ENCODE measurements at regions not wholly inside any gene's neighbourhood (a gene's known extent, or its start where the extent isn't known, plus 50 kb on each side); places are given as distances from the start of the nearest gene placed in this dataset.

DNA sequence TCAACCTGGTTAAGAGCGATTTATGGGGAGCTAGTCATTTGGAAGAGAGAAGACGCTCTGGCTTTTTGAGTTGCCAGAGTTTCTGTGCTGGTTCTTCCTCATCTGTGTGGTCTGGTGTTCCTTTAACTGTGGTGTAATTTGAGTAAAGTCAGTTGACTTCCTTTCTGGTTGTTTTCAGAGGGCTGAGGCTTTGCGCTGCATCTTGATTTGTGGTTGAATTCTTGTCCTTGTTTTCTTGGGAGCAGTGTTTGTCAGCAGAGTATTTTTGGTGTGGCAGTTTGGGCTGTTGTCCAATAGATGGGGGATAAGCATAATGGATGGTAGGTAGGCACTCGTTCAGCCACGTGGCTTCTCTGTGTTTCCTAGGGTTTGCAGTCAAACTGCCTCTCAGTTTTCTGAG is 2143.2 kb upstream of the TENM3 start:
- H3K4me3 ChIP-seq (ENCODE audit: low read depth, low read length) = no peak overlapping the region
- TF ChIP-seq, protein P1, sequence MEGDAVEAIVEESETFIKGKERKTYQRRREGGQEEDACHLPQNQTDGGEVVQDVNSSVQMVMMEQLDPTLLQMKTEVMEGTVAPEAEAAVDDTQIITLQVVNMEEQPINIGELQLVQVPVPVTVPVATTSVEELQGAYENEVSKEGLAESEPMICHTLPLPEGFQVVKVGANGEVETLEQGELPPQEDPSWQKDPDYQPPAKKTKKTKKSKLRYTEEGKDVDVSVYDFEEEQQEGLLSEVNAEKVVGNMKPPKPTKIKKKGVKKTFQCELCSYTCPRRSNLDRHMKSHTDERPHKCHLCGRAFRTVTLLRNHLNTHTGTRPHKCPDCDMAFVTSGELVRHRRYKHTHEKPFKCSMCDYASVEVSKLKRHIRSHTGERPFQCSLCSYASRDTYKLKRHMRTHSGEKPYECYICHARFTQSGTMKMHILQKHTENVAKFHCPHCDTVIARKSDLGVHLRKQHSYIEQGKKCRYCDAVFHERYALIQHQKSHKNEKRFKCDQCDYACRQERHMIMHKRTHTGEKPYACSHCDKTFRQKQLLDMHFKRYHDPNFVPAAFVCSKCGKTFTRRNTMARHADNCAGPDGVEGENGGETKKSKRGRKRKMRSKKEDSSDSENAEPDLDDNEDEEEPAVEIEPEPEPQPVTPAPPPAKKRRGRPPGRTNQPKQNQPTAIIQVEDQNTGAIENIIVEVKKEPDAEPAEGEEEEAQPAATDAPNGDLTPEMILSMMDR (IDR thresholded peaks at IDR 0.05; ENCODE audit: insufficient read depth, low read depth, low read length) = no peak
- DNase-seq (ENCODE audit: low read depth) = no peak

DNA sequence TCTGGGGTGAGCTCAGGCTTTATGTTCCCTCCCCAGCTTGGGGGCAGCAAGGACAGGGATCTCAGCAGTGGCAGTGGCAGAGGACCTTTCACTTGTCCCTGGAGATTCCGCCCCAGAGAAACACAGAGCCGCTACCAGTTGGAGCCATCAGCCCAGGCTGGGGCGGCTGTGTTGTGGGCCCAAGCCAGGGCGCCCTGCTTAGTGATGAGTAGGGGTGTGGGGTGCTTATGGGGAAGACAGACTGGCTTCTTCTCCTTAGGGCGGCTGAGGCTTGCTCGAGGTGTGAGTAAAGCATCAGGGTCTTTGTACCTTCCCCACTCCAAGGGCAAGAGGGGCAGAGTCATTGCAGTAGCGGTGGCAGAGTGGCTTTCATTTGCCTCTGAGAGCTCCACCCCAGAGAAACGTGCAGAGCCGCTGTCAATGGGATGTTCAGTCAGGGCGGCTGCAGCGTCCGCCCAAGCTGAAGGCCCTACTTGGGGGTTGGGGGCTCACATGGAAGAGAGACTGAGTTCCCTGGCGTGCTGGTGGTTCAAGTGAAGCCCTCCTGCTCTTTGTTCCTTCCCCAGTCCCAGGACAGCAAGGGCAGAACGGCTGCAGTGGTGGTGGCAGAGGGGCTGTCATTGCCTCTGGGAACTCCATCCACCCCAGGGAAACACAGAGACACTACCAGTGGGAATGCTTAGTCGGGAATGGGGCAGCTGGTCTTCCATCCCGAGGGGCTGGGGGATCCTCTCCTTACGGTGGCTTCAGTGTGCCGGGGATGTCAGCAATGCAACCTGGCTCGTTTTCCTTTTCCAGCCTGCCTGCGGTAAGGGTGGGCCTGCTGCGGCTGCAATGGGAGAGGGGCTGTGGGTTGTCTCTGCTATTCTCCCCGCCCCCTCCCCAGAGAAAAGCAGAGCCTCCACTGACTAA is 2142.5 kb upstream of the TENM3 start:
- TF ChIP-seq, protein P1 (IDR thresholded peaks at IDR 0.05; ENCODE audit: insufficient read depth, low read depth, low read length) = no peak
- DNase-seq (ENCODE audit: low read depth) = no peak
- H3K4me3 ChIP-seq (ENCODE audit: low read depth, low read length) = no peak overlapping the region

DNA sequence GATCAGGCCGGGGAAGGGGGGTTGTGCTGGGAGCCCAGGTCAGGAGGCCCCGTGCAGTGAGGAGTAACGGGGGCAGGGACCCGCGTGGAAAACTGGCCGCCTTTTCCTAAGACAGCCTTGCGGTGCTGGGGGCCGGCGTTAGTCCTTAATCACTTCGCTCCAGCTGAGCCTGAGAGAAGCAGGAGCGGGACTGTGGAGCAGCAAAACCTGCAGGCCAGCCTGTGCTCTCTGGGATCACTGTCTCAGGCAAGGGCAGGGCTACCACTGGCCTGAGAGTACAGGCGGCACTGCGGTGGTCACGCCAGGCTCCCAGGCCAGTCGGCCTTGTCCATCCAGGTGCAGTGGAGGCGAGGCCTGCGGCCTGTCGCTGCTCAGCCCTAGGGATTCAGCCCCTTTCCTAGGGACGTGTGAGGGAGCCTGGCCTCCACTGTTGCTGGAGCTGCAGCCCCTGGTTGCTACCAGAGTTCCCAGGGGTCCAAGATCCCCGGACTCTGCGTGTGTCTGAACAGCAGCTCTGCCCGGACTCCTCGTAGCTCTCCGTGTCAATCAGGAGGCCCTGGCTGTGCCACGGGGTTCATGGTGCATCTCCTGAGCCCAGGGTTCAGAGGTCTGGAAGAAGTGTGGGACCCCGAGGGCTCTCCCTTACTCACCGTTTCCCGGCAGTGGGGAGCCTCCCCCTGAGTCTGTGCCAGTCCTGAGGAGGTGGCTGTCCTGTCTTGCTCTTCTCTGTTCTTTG is 2141.7 kb upstream of the TENM3 start:
- no peak for DNase-seq (ENCODE audit: low read depth)
- H3K4me3 ChIP-seq (ENCODE audit: low read depth, low read length) = no peak overlapping the region
- TF ChIP-seq, protein P1 (IDR thresholded peaks at IDR 0.05; ENCODE audit: insufficient read depth, low read depth, low read length) = no peak

DNA sequence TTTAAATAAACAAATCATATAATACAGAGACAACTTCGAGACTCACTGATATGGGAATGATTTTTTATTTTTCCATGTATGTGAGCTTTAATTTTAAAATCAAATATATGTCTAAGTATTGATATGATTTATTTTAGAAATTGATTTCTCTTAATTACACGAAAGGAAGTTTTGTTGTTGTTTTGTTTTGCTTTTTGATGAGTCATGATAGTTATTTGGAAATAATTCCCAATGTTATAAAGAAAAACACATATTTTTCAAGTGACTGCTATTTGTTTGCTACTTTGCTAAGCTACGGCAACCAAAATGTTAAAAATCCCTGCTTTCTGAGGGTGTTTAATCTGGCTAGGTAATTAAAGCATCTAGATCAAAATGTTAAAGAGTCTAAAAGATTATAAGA is 2139.4 kb upstream of the TENM3 start:
- no peak overlapping the region for H3K4me3 ChIP-seq (ENCODE audit: low read depth, low read length)
- no peak for DNase-seq (ENCODE audit: low read depth)
- TF ChIP-seq, protein P1 (IDR thresholded peaks at IDR 0.05; ENCODE audit: insufficient read depth, low read depth, low read length) = no peak

DNA sequence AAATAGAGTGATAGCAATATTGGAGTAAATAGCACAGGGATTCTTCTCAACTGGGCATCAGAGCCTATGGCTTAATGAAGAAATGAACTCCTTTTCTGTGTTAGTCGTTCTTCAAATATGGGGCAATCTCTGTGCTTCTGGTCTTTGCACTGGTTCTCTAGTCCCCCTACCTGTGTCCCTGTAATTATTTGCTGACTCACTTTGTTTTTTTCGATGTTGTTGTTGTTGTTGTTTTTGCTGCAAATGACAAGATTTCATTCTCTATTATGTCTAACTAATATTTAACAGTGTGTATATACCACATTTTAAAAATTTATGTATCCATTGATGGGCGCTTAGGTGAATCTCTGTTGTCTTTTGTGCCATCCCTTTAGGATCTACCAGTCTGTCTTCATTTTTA is 2137.8 kb upstream of the TENM3 start:
- TF ChIP-seq, protein P1 (IDR thresholded peaks at IDR 0.05; ENCODE audit: insufficient read depth, low read depth, low read length) = no peak
- no peak for DNase-seq (ENCODE audit: low read depth)
- no peak overlapping the region for H3K4me3 ChIP-seq (ENCODE audit: low read depth, low read length)

DNA sequence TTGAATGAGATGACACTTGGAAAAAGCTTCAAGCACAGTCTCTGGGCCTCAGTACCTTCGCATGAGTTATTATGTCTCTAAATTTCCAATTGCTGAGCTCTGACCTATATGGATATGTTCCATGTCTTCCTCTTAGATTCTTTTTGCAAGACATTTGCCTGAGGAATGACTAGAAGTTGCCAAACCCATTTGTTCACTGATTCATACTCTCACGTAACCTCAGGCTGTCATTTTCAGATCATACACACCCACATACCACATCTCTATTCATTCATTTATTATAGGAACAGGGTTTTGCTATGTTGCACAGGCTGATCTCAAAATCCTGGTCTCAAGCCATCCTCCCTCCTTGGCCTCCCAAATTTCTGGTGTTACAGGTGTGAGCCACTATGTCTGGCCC is 2137.1 kb upstream of the TENM3 start:
- TF ChIP-seq, protein P1 (IDR thresholded peaks at IDR 0.05; ENCODE audit: insufficient read depth, low read depth, low read length) = no peak
- no peak for DNase-seq (ENCODE audit: low read depth)

More for the DNA sequence above, 2137.1 kb upstream of the TENM3 start:
- H3K4me3 ChIP-seq (ENCODE audit: low read depth, low read length) = no peak overlapping the region
